Thyroid gland (tissue), 4 donors: ENCODE measurements at regions not wholly inside any gene's neighbourhood (a gene's known extent, or its start where the extent isn't known, plus 50 kb on each side); places are given as distances from the start of the nearest gene placed in this dataset.

Source experiments
- POLR2A ChIP-seq, 2 donors: fragments of 450-650 bp; IDR thresholded peaks; one replicate each; pipeline ENCODE4 v1.6.1; 2017; ENCODE audit warnings: antibody characterized with exemption in 2 of 2, mild to moderate bottlenecking in 2 of 2, moderate library complexity in 1 of 2
- TF ChIP-seq, protein P1 (sequence below), 6 experiments: fragments of 200-600 bp in 3 of 6; fragments of 450-650 bp in 3 of 6; sonication (generic) in 3 of 6; IDR thresholded peaks; one replicate each; pipeline ENCODE4 v1.5.1; 2016 to 2019; ENCODE audit warnings: antibody characterized with exemption in 6 of 6, mild to moderate bottlenecking in 2 of 6, inconsistent platforms in 1 of 6, moderate library complexity in 1 of 6

- no peak for TF ChIP-seq POLR2A (IDR thresholded peaks at IDR 0.05)
- TF ChIP-seq, protein P1, sequence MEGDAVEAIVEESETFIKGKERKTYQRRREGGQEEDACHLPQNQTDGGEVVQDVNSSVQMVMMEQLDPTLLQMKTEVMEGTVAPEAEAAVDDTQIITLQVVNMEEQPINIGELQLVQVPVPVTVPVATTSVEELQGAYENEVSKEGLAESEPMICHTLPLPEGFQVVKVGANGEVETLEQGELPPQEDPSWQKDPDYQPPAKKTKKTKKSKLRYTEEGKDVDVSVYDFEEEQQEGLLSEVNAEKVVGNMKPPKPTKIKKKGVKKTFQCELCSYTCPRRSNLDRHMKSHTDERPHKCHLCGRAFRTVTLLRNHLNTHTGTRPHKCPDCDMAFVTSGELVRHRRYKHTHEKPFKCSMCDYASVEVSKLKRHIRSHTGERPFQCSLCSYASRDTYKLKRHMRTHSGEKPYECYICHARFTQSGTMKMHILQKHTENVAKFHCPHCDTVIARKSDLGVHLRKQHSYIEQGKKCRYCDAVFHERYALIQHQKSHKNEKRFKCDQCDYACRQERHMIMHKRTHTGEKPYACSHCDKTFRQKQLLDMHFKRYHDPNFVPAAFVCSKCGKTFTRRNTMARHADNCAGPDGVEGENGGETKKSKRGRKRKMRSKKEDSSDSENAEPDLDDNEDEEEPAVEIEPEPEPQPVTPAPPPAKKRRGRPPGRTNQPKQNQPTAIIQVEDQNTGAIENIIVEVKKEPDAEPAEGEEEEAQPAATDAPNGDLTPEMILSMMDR (IDR thresholded peaks at IDR 0.05): no peak
Measured at GRCh38 chr1:5727191-5727590, 265.0 kb downstream of the NPHP4 start.
